Heart left ventricle (tissue), 13 donors: ENCODE measurements at regions not wholly inside any gene's neighbourhood (a gene's known extent, or its start where the extent isn't known, plus 50 kb on each side); places are given as distances from the start of the nearest gene placed in this dataset.

Experiments used
- CTCF ChIP-seq, 12 donors: fragments of 200-600 bp; sonication (generic) in 4 of 12; IDR thresholded peaks; one replicate each; pipeline versions ENCODE4 v1.5.0 to v1.8.0; 2018 to 2022; ENCODE audit warnings: antibody characterized with exemption in 12 of 12, mild to moderate bottlenecking in 5 of 12
- POLR2A ChIP-seq, 2 donors: fragments of 450-650 bp; IDR thresholded peaks; one replicate each; pipeline ENCODE4 v1.6.1; 2017; ENCODE audit warnings: antibody characterized with exemption in 2 of 2, mild to moderate bottlenecking in 2 of 2, moderate library complexity in 2 of 2
- donor health status: ischemic (EF 13 %, LVEDD 7.1; RV severe dilation, severe dysfunction).
- donor health status: DM: no; HTN: yes; CAD: no.
- donor health status: DM: no; HTN: no; CAD: no.
- donor health status: ischemic (EF 25% LVEDD 6.9; RV normal size, moderate dysfunction).
- donor health status: ischemic (EF 25% LVEDD 5.7; RV mildly dilated, moderate dysfunction).
- donor health status: ischemic (EF 35%, LVEDD 5.7; RV mildly dilated, moderate dysfunction).
- donor health status: nonischemic (EF 11% LVEDD 7.7; RV severe dilation, severe dysfunction).
- donor health status: DM: yes; HTN: yes; CAD: no.
- donor health status: PGD.
- donor health status: ischemic (EF 29% LVEDD 5.4; RV normal size, mild dysfunction).
- donor health status: nonischemic (EF 23%, LVEDD 6.1; RV moderate dilation, normal function).

GRCh38 chr7:113281223-113281622, 162.9 kb upstream of the SMIM30 start:
- TF ChIP-seq CTCF (IDR thresholded peaks at IDR 0.05) (no peak), POLR2A (IDR thresholded peaks at IDR 0.05) (no peak)
